Prostate gland (tissue), 2 donors: ENCODE measurements at regions not wholly inside any gene's neighbourhood (a gene's known extent, or its start where the extent isn't known, plus 50 kb on each side); places are given as distances from the start of the nearest gene placed in this dataset.

ENCODE experiments used
- DNase-seq: peaks from one replicate; pipeline ENCODE4 v3.0.0-alpha.2; 2019; ENCODE audit warnings: low spot score
- H3K27ac ChIP-seq, 2 donors: fragments of 200-600 bp; sonication (generic); 2 replicates each; pipeline ENCODE4 v1.5.1; 2017 to 2019
- H3K27me3 ChIP-seq: fragments of 200-600 bp; sonication (generic); replicated peaks from 2 replicates; pipeline ENCODE4 v1.5.1; 2019; ENCODE audit not compliant: insufficient read depth
- H3K36me3 ChIP-seq, 2 donors: fragments of 200-600 bp; sonication (generic); 1 replicate in 1 of 2; 2 replicates in 1 of 2; pipeline versions ENCODE4 v1.5.1 to v1.8.1; 2017 to 2019
- H3K4me1 ChIP-seq: fragments of 200-600 bp; sonication (generic); replicated peaks from 2 replicates; pipeline ENCODE4 v1.5.1; 2019
- H3K4me3 ChIP-seq, 2 donors: fragments of 200-600 bp; sonication (generic); 2 replicates each; pipeline ENCODE4 v1.5.1; 2017 to 2019
- H3K9me3 ChIP-seq: fragments of 200-600 bp; sonication (generic); 2 replicates; pipeline ENCODE4 v1.5.1; 2017
- POLR2A ChIP-seq: fragments of 450-650 bp; IDR thresholded peaks from one replicate; pipeline ENCODE4 v1.6.1; 2016; ENCODE audit warnings: antibody characterized with exemption, mild to moderate bottlenecking
- POLR2AphosphoS5 ChIP-seq: sonication (generic); formaldehyde crosslinking; IDR thresholded peaks from one replicate; pipeline ENCODE4 v1.6.1; 2017; ENCODE audit warnings: antibody characterized with exemption
- WGBS: methylation state at CpG from one replicate; pipeline ENCODE4 v1.1.5; 2018; 5-methylcytosine and 5-hydroxymethylcytosine counted together
- intact Hi-C: fragments of 100-400 bp; cut with DNase I; formaldehyde crosslinking; loops from one replicate; pipeline ENCODE4 v1.14.2; 2022
- TF ChIP-seq, protein P1 (sequence below), 4 experiments: fragments of 200-600 bp in 2 of 4; fragments of 450-650 bp in 2 of 4; sonication (generic) in 2 of 4; IDR thresholded peaks; 1 replicate in 3 of 4; 2 replicates in 1 of 4; pipeline ENCODE4 v1.5.1; 2016 to 2019; ENCODE audit warnings: antibody characterized with exemption in 4 of 4, mild to moderate bottlenecking in 2 of 4, moderate library complexity in 2 of 4

DNA sequence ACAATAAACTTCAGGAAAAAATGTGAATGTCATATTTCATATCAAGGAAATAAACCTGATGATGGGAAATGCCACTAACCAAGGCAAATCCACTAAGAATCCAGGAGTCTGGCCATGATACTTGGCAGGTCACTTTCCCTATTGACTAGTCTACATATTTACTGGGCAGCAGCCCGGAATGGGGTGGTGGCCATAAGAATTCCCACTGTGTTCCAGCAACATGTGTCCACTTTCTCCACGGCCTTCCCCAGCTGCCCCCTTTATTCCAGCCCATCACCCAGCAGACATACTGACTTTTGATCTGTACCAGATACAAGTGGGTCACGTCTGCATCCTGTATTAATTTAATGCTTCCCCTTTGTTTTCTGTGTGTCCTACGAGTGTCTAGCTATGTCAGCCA is 234.5 kb upstream of the PRDM1 start:
- H3K4me3 ChIP-seq = no peak overlapping the region
- intact Hi-C loops = no loop called here
- WGBS = 78% methylated on average over 4 of the region's 4 CpGs
- no peaks in the 10 kb centered on the region for H3K4me1 ChIP-seq
- H3K27me3 ChIP-seq = no peaks in the 10 kb centered on the region
- TF ChIP-seq POLR2AphosphoS5 = no peak
- TF ChIP-seq POLR2A = no peak
- TF ChIP-seq, protein P1, sequence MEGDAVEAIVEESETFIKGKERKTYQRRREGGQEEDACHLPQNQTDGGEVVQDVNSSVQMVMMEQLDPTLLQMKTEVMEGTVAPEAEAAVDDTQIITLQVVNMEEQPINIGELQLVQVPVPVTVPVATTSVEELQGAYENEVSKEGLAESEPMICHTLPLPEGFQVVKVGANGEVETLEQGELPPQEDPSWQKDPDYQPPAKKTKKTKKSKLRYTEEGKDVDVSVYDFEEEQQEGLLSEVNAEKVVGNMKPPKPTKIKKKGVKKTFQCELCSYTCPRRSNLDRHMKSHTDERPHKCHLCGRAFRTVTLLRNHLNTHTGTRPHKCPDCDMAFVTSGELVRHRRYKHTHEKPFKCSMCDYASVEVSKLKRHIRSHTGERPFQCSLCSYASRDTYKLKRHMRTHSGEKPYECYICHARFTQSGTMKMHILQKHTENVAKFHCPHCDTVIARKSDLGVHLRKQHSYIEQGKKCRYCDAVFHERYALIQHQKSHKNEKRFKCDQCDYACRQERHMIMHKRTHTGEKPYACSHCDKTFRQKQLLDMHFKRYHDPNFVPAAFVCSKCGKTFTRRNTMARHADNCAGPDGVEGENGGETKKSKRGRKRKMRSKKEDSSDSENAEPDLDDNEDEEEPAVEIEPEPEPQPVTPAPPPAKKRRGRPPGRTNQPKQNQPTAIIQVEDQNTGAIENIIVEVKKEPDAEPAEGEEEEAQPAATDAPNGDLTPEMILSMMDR (IDR thresholded peaks at IDR 0.05) = no peak
- no peaks in the 10 kb centered on the region for H3K36me3 ChIP-seq
- no peak for DNase-seq
- no peak overlapping the region for H3K27ac ChIP-seq
- no peaks in the 10 kb centered on the region for H3K9me3 ChIP-seq

DNA sequence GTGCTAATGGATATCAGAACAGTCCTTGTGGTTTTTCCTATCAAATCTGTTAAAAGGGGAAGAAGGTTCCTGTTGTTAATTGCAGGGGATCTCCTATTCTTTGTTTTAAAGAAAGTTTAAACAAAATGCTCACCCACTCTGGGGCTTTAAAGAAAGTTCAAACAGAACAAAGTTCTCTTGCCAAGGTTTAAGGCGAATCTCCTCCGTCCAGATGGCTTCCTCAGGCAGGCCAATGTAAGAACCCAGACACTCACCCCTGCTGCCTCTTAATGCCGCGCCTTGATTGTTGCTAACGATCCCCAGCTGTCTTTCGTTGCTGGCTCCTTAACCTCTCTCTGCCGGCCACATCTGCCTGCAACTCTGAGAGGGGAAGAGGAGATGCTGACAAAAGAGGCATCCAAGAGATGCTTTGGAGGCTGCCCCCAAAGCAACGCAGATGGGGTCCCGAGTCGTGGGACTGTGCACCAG is 235.0 kb upstream of the PRDM1 start:
- Histone ChIP-seq H3K4me1 (no peaks in the 10 kb centered on the region), H3K4me3 (no peak overlapping the region), H3K27me3 (no peaks in the 10 kb centered on the region), H3K27ac (no peak overlapping the region), H3K36me3 (no peaks in the 10 kb centered on the region), H3K9me3 (no peaks in the 10 kb centered on the region)
- DNase-seq = no peak
- TF ChIP-seq POLR2AphosphoS5 = no peak
- no peak for TF ChIP-seq POLR2A
- TF ChIP-seq, protein P1 (IDR thresholded peaks at IDR 0.05) = no peak
- 51% methylated on average over 10 of the region's 10 CpGs for WGBS
- intact Hi-C loops = no loop called here

DNA sequence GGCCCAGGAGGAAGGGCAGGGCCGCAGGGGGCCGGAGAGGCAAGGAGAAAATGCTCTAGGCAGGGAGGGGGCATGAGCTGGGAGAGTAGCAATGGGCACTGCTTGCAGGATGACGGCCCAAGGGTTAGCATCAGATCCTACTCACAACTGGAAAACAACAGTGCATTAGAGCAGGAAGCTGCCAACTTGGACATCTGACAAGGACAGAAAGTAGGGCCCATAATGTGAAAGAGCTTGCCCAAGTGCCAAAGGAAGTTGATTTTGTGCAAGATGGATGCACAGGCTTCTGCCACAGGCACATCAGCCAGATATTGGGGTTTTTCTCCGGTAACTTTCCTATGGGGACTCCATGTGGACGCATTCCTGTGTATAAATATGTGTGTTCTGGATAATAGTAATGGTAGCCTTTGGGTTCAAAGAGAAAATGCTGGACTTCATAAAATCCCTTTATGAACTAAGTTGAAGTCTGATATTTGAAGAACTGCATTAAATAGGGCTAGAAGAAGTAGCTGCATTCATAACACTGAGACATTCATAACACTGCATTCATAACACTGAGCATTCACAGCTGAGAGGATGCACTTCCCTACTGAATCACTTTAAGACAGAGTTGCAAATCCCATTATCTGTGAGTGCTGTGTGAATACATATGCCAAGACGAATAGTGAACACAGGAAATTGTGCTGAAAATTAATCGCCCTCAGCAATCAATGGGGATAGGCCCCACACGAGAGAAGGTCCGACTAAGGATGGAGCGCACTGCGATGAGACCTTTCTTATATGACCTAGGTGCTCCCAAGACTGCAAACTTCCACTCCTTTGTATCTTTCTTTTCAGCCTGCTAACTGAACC is 235.6 kb upstream of the PRDM1 start:
- H3K4me1 ChIP-seq = no peaks in the 10 kb centered on the region
- H3K4me3 ChIP-seq = no peak overlapping the region
- H3K27ac ChIP-seq = no peak overlapping the region
- no peaks in the 10 kb centered on the region for H3K36me3 ChIP-seq
- intact Hi-C loops = no loop called here
- no peak for DNase-seq
- no peaks in the 10 kb centered on the region for H3K27me3 ChIP-seq
- WGBS = 83% methylated on average over 11 of the region's 11 CpGs
- no peaks in the 10 kb centered on the region for H3K9me3 ChIP-seq
- TF ChIP-seq, protein P1 (IDR thresholded peaks at IDR 0.05) = no peak
- TF ChIP-seq POLR2AphosphoS5 (no peak), POLR2A (no peak)

DNA sequence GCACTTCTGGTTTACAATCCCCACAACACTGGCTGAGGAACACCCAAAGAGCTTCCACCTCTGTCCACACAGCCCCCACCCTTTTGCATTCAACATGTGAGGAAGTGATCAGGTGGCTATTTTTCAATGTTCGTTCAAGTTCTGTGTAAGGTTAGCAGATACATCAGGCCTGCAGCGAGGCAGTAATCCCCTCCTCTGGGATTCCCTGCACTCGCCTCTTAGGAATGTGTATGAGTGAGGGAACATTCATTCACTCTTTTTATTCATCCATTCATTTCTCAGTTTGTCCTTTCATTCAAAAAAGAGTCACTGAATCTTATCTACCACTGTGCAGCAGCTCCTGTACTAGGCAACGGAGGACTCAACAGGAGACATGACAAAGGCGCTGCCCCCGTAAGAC is 236.4 kb upstream of the PRDM1 start:
- H3K4me1 ChIP-seq = no peaks in the 10 kb centered on the region
- no peak overlapping the region for H3K27ac ChIP-seq
- TF ChIP-seq POLR2A (no peak), POLR2AphosphoS5 (no peak)
- TF ChIP-seq, protein P1 (IDR thresholded peaks at IDR 0.05) = no peak
- DNase-seq = no peak
- no peaks in the 10 kb centered on the region for H3K36me3 ChIP-seq
- H3K27me3 ChIP-seq = no peaks in the 10 kb centered on the region
- H3K9me3 ChIP-seq = no peaks in the 10 kb centered on the region
- 96% methylated on average over 6 of the region's 6 CpGs for WGBS
- intact Hi-C loops = no loop called here
- H3K4me3 ChIP-seq = no peak overlapping the region

DNA sequence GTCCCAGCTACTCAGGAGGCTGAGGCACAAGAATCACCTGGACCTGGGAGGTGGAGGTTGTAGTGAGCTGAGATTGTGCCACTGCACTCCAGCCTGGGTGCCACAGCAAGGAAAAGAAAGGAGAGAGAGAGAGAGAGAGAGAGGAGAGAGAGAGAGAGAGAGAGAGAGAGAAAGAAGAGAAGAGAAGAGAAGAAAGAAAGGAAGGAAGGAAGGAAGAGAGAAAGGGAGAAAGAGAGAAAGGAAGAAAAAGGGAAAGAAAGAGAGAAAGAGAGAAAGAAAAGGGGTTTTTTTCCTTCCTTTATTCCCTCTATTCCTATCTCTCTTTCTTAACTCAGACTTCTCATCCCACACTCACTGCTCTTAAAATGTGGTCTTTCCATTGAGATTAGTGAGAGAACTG is 238.7 kb upstream of the PRDM1 start:
- Histone ChIP-seq H3K36me3 (no peaks in the 10 kb centered on the region), H3K27me3 (no peaks in the 10 kb centered on the region), H3K4me3 (no peak overlapping the region), H3K4me1 (no peaks in the 10 kb centered on the region), H3K9me3 (no peaks in the 10 kb centered on the region), H3K27ac (no peak overlapping the region)
- intact Hi-C loops = no loop called here
- TF ChIP-seq POLR2A (no peak), POLR2AphosphoS5 (no peak)
- TF ChIP-seq, protein P1 (IDR thresholded peaks at IDR 0.05) = no peak
- DNase-seq = no peak
